Heart left ventricle (tissue), 16 donors: ENCODE measurements at regions not wholly inside any gene's neighbourhood (a gene's known extent, or its start where the extent isn't known, plus 50 kb on each side); places are given as distances from the start of the nearest gene placed in this dataset.
A peak's percentile ranks its signal among the peaks of the same experiment; 100 is the strongest.

ENCODE experiments used
- ATAC-seq, 4 donors: fragments of 200-7000 bp; cut with Tn5 transposase; one replicate each; pipeline ENCODE4 v1.9.1; 2020 to 2022; ENCODE audit warnings: moderate library complexity in 4 of 4, mild to moderate bottlenecking in 3 of 4, moderate number of reproducible peaks in 1 of 4
- DNase-seq, 5 donors: peaks; one replicate each; pipeline ENCODE4 v3.0.0-alpha.2; 2020
- H3K27ac ChIP-seq, 12 donors: fragments of 200-600 bp; sonication (generic) in 4 of 12; one replicate each; pipeline versions ENCODE4 v1.5.0 to v1.8.0; 2016 to 2022; ENCODE audit warnings: mild to moderate bottlenecking in 2 of 12
- H3K27me3 ChIP-seq, 9 donors: fragments of 200-600 bp; sonication (generic) in 2 of 9; one replicate each; pipeline versions ENCODE4 v1.5.1 to v1.8.0; 2016 to 2022; ENCODE audit warnings: mild to moderate bottlenecking in 3 of 9
- H3K36me3 ChIP-seq, 9 donors: fragments of 200-600 bp; sonication (generic) in 2 of 9; one replicate each; pipeline versions ENCODE4 v1.5.0 to v1.8.0; 2018 to 2022; ENCODE audit warnings: mild to moderate bottlenecking in 2 of 9
- H3K4me1 ChIP-seq, 12 donors: fragments of 200-600 bp; sonication (generic) in 4 of 12; one replicate each; pipeline versions ENCODE4 v1.5.0 to v1.8.0; 2016 to 2022; ENCODE audit warnings: mild to moderate bottlenecking in 3 of 12
- H3K4me3 ChIP-seq, 12 donors: fragments of 200-600 bp; sonication (generic) in 4 of 12; one replicate each; pipeline versions ENCODE4 v1.5.0 to v1.8.0; 2017 to 2022; ENCODE audit warnings: mild to moderate bottlenecking in 9 of 12, moderate library complexity in 4 of 12
- H3K9me3 ChIP-seq, 12 donors: fragments of 200-600 bp; sonication (generic) in 4 of 12; one replicate each; pipeline versions ENCODE4 v1.5.0 to v1.8.0; 2016 to 2022; ENCODE audit warnings: mild to moderate bottlenecking in 1 of 12
- CTCF ChIP-seq, 12 donors: fragments of 200-600 bp; sonication (generic) in 4 of 12; IDR thresholded peaks; one replicate each; pipeline versions ENCODE4 v1.5.0 to v1.8.0; 2018 to 2022; ENCODE audit warnings: antibody characterized with exemption in 12 of 12, mild to moderate bottlenecking in 5 of 12
- POLR2A ChIP-seq, 2 donors: fragments of 450-650 bp; IDR thresholded peaks; one replicate each; pipeline ENCODE4 v1.6.1; 2017; ENCODE audit warnings: antibody characterized with exemption in 2 of 2, mild to moderate bottlenecking in 2 of 2, moderate library complexity in 2 of 2
- WGBS, 4 donors: extraction: QIAGEN DNeasy Blood & Tissue Kit in 2 of 4; methylation state at CpG; one replicate each; pipeline versions ENCODE4 v1.1.5 to v1.1.7; 2013 to 2018; 5-methylcytosine and 5-hydroxymethylcytosine counted together
- intact Hi-C, 10 donors: fragments of 100-400 bp; cut with DNase I; formaldehyde crosslinking; loops; one replicate each; pipeline versions ENCODE4 v1.11.1 to v1.14.2; 2022
- donor health status: ischemic (EF 13 %, LVEDD 7.1; RV severe dilation, severe dysfunction).
- donor health status: healthy with polysubstance abuse.
- donor health status: DM: no; HTN: yes; CAD: no.
- donor health status: DM: no; HTN: no; CAD: no.
- donor health status: ischemic (EF 25% LVEDD 6.9; RV normal size, moderate dysfunction).
- donor health status: ischemic (EF 25% LVEDD 5.7; RV mildly dilated, moderate dysfunction).
- donor health status: healthy.
- donor health status: DM: yes; HTN: yes; CAD: no.
- donor health status: ischemic (EF 35%, LVEDD 5.7; RV mildly dilated, moderate dysfunction).
- donor health status: nonischemic (EF 11% LVEDD 7.7; RV severe dilation, severe dysfunction).
- donor health status: DM: yes; HTN: yes; CAD: no.
- donor health status: PGD.
- donor health status: ischemic (EF 29% LVEDD 5.4; RV normal size, mild dysfunction).
- donor health status: nonischemic (EF 23%, LVEDD 6.1; RV moderate dilation, normal function).

- TF ChIP-seq CTCF (IDR thresholded peaks at IDR 0.05), result no peak
- no peak for TF ChIP-seq POLR2A (IDR thresholded peaks at IDR 0.05)
- intact Hi-C loops, result no loop called here
- Histone ChIP-seq H3K4me1 (no peaks in the 10 kb centered on the region), H3K4me3 (no peak overlapping the region), H3K27ac (no peak overlapping the region), H3K27me3 (no peaks in the 10 kb centered on the region), H3K9me3 (no peaks in the 10 kb centered on the region), H3K36me3 (no peaks in the 10 kb centered on the region)
- DNase-seq, result no peak
- no peak for ATAC-seq
These were observed 145.1 kb upstream of the UFM1 start for GRCh38 chr13:38204556-38204955.

- Histone ChIP-seq H3K4me1 (no peaks in the 10 kb centered on the region), H3K27me3 (no peaks in the 10 kb centered on the region), H3K9me3 (no peaks in the 10 kb centered on the region), H3K36me3 (no peaks in the 10 kb centered on the region), H3K27ac (no peak overlapping the region), H3K4me3 (no peak overlapping the region)
- ATAC-seq (no peak), DNase-seq (no peak)
- intact Hi-C loops, result no loop called here
- TF ChIP-seq POLR2A (IDR thresholded peaks at IDR 0.05) (no peak), CTCF (IDR thresholded peaks at IDR 0.05) (no peak)
- 73 to 84% (median 77%) methylated on average over 4 of the region's 4 CpGs for WGBS, 4 donors
These were observed 146.9 kb upstream of the UFM1 start for GRCh38 chr13:38202740-38203139.

- intact Hi-C loops, result no loop called here
- Histone ChIP-seq H3K27ac (no peak overlapping the region), H3K4me3 (no peak overlapping the region), H3K4me1 (no peaks in the 10 kb centered on the region), H3K36me3 (no peaks in the 10 kb centered on the region), H3K27me3 (no peaks in the 10 kb centered on the region), H3K9me3 (no peaks in the 10 kb centered on the region)
- TF ChIP-seq CTCF (IDR thresholded peaks at IDR 0.05) (no peak), POLR2A (IDR thresholded peaks at IDR 0.05) (no peak)
- no peak for ATAC-seq
- DNase-seq, result no peak
- WGBS, 4 donors, result 75 to 88% (median 83%) methylated on average over 3 of the region's 3 CpGs
These were observed 158.6 kb upstream of the UFM1 start for GRCh38 chr13:38191016-38191415.

GRCh38 chr13:38180670-38181069 is 169.0 kb upstream of the UFM1 start:
- H3K4me3 ChIP-seq, result peak overlapping the region in 7 of 12 donors; percentile 0 to 29 (median 16)
- H3K4me1 ChIP-seq, result no peaks in the 10 kb centered on the region
- H3K27me3 ChIP-seq, result no peaks in the 10 kb centered on the region
- intact Hi-C loops, result no loop called here
- 51 to 63% (median 54%) methylated on average over 1 of the region's 1 CpG for WGBS, 4 donors
- DNase-seq (no peak), ATAC-seq (no peak)
- no peaks in the 10 kb centered on the region for H3K9me3 ChIP-seq
- H3K27ac ChIP-seq, result no peak overlapping the region
- no peaks in the 10 kb centered on the region for H3K36me3 ChIP-seq
- TF ChIP-seq CTCF (IDR thresholded peaks at IDR 0.05) (no peak), POLR2A (IDR thresholded peaks at IDR 0.05) (no peak)
